HG03175 (cell line): ENCODE measurements at regions not wholly inside any gene's neighbourhood (a gene's known extent, or its start where the extent isn't known, plus 50 kb on each side); places are given as distances from the start of the nearest gene placed in this dataset.

Source experiments
- ATAC-seq: cut with Tn5 transposase; IDR thresholded peaks from one replicate; pipeline ENCODE4 v1.9.1; 2021; ENCODE audit warnings: mild to moderate bottlenecking, moderate library complexity; ENCODE audit not compliant: unreplicated experiment

- peak; percentile 36 for ATAC-seq
Measured at GRCh38 chr14:34931206-34931605, 51.6 kb upstream of the SRP54 start.

DNA sequence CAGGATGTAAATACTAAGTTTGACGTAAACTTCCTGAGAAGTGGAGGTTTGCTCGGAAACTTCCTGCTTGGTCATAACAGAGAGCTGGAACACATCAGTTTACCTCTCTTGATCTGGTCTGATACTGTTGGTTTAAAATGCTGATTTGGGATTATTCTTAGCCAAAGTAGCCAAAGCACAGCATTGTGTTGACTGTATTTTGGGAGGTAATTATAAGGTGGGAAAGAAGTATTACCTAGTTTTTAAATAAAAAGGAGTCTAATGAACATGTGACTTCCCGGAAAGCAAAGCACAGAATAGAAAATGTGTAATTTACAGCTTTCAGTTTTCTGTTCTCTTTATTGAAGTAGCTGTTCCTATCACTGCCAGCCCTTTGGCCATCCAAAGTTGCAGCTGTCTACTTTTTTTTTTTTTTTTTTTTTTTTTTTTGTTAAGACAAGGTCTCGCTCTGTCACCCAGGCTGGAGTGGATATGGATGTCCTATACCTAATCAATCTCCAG lies 52.2 kb upstream of the SRP54 start:
- peak; percentile 78 for ATAC-seq

- ATAC-seq = no peak
Measured at GRCh38 chr14:34926552-34926951, 51.4 kb upstream of the BAZ1A start.
